Mesothelial cell of epicardium (in vitro differentiated cells): ENCODE measurements at regions not wholly inside any gene's neighbourhood (a gene's known extent, or its start where the extent isn't known, plus 50 kb on each side); places are given as distances from the start of the nearest gene placed in this dataset.

Source experiments
- DNase-seq, 2 experiments: peaks; one replicate each; pipeline ENCODE4 v3.0.0; 2021; ENCODE audit warnings: low spot score in 2 of 2; ENCODE audit not compliant: unreplicated experiment in 2 of 2
- H3K27ac Mint-ChIP-seq: 2 replicates; pipeline ENCODE4 v1.8.0; 2021; ENCODE audit warnings: mixed read lengths
- H3K27me3 Mint-ChIP-seq: 2 replicates; pipeline ENCODE4 v1.8.0; 2021; ENCODE audit warnings: low read depth, mixed read lengths
- H3K36me3 Mint-ChIP-seq: 2 replicates; pipeline ENCODE4 v1.8.0; 2021; ENCODE audit warnings: mixed read lengths
- H3K4me1 Mint-ChIP-seq: 2 replicates; pipeline ENCODE4 v1.8.0; 2021; ENCODE audit warnings: mixed read lengths
- H3K4me3 Mint-ChIP-seq: 2 replicates; pipeline ENCODE4 v1.8.0; 2021; ENCODE audit warnings: mild to moderate bottlenecking, moderate library complexity, mixed read lengths
- H3K9me3 Mint-ChIP-seq: 2 replicates; pipeline ENCODE4 v1.8.0; 2021; ENCODE audit warnings: mixed read lengths
- TF ChIP-seq, protein P1 (sequence below): fragments of 200-600 bp; sonication (generic); IDR thresholded peaks from one replicate; pipeline ENCODE4 v1.5.0; 2021; ENCODE audit warnings: antibody characterized with exemption; ENCODE audit not compliant: unreplicated experiment

DNA sequence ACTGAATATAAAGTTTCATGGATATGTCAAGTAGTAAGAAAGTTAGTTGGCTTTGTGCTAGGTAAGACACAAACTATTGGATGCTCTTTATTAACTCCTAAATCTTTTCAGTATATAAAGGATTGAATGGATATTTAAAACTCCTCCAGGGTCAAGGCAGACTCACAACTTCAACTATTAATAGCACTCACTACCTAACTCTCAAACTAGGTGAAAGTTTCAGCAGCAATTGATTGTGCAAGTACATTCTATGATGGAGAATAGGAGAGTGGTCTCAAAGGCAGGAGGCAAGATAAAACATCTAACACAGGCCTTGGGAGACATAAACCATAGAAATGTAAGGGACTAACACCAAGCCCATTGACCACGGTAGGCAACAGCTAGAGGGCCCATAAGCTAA is 328.9 kb upstream of the CHAC2 start:
- H3K27ac Mint-ChIP-seq, result no peak overlapping the region
- H3K36me3 Mint-ChIP-seq, result no peaks in the 10 kb centered on the region
- no peak overlapping the region for H3K4me3 Mint-ChIP-seq
- H3K9me3 Mint-ChIP-seq, result no peaks in the 10 kb centered on the region
- no peak for DNase-seq
- H3K4me1 Mint-ChIP-seq, result no peaks in the 10 kb centered on the region
- peaks cover 4% of the 10 kb centered on the region for H3K27me3 Mint-ChIP-seq
- TF ChIP-seq, protein P1, sequence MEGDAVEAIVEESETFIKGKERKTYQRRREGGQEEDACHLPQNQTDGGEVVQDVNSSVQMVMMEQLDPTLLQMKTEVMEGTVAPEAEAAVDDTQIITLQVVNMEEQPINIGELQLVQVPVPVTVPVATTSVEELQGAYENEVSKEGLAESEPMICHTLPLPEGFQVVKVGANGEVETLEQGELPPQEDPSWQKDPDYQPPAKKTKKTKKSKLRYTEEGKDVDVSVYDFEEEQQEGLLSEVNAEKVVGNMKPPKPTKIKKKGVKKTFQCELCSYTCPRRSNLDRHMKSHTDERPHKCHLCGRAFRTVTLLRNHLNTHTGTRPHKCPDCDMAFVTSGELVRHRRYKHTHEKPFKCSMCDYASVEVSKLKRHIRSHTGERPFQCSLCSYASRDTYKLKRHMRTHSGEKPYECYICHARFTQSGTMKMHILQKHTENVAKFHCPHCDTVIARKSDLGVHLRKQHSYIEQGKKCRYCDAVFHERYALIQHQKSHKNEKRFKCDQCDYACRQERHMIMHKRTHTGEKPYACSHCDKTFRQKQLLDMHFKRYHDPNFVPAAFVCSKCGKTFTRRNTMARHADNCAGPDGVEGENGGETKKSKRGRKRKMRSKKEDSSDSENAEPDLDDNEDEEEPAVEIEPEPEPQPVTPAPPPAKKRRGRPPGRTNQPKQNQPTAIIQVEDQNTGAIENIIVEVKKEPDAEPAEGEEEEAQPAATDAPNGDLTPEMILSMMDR, result no peak

DNA sequence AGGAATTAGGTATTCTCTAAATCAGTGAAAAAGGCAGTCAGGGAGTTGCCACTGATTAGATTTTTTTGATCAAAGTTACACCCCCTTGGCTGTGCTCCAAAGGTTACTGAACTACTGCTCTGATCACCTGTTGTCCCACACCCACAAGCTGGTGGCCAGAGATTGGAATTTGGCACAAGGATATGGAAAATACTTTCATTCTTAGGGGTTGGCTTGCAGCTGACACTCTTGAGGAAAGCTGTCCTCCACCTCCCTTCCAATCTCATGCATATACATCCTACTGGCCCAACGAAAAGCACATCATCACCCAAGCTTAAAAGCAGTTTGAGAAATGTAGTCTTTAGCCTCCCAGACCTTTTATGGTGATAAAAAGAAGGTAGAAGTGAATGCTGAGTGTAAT is 329.5 kb upstream of the CHAC2 start:
- Mint-ChIP-seq H3K4me3 (no peak overlapping the region), H3K27ac (no peak overlapping the region), H3K36me3 (no peaks in the 10 kb centered on the region), H3K9me3 (no peaks in the 10 kb centered on the region), H3K27me3 (peaks cover 4% of the 10 kb centered on the region), H3K4me1 (no peaks in the 10 kb centered on the region)
- DNase-seq, result no peak
- TF ChIP-seq, protein P1, result no peak

DNA sequence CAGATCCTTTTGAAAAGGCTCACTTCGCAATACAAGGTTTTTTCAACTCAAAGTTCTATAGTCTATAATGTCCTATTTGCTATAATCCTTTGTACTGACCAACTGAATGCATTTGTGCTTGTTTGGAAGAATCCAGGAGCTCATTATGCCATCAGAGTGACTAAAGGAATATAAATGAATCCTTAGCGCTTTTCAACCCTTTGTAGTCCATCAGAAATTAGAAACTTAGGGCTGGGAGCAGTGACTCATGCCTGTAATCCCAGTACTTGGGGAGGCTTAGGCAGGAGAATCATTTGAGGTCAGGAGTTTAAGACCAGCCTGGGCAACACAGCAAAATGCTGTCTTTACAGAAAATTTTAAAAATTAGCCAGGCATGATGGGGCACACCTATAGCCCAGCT is 330.2 kb upstream of the CHAC2 start:
- TF ChIP-seq, protein P1, result no peak
- no peak for DNase-seq
- no peaks in the 10 kb centered on the region for H3K36me3 Mint-ChIP-seq
- H3K9me3 Mint-ChIP-seq, result no peaks in the 10 kb centered on the region
- H3K27ac Mint-ChIP-seq, result no peak overlapping the region
- H3K4me1 Mint-ChIP-seq, result no peaks in the 10 kb centered on the region
- H3K27me3 Mint-ChIP-seq, result peaks cover 4% of the 10 kb centered on the region
- H3K4me3 Mint-ChIP-seq, result no peak overlapping the region

DNA sequence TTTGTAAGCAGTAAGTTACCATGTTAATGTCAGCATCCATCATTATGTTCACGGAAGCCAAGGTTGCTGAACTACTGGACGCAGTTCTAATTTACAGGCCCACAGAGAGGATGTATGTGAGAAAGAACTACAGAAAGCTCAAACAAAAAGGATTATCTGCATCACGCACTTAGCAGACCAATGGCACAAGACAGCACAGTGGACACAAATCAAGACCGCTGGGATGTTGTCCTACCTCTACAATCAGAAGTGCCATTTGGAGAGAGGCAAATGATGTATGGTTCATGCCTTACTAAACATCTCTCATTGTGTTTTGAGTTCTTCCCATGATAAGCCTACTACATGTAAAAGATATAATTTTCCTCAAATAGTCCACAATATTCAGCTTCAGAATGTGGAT is 330.7 kb upstream of the CHAC2 start:
- H3K36me3 Mint-ChIP-seq, result no peaks in the 10 kb centered on the region
- no peak overlapping the region for H3K4me3 Mint-ChIP-seq
- peaks cover 4% of the 10 kb centered on the region for H3K27me3 Mint-ChIP-seq
- no peaks in the 10 kb centered on the region for H3K4me1 Mint-ChIP-seq
- TF ChIP-seq, protein P1, result no peak
- no peak overlapping the region for H3K27ac Mint-ChIP-seq
- DNase-seq, result no peak
- H3K9me3 Mint-ChIP-seq, result no peaks in the 10 kb centered on the region

DNA sequence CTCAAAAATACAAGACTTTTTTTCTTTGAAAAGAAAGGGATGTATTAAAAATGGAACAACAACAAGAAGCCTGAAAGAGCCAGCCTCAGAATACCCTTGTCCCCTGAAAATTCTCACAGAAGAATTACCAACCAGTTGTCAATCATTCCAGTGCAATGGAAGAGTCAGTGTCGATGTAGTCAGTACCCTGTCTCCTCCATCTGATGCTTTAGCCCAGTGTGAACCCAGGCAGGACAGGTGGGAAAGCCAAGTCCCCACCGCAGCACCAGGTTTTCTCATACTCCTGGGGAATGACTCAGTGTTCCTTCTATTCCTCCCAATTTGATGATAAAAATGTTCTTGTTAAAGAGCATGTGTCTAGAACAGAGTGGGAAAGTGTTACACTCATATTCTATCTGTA is 332.0 kb upstream of the CHAC2 start:
- DNase-seq, result no peak
- Mint-ChIP-seq H3K27ac (no peak overlapping the region), H3K4me3 (no peak overlapping the region), H3K9me3 (no peaks in the 10 kb centered on the region), H3K4me1 (no peaks in the 10 kb centered on the region), H3K36me3 (no peaks in the 10 kb centered on the region), H3K27me3 (peaks cover 4% of the 10 kb centered on the region)
- TF ChIP-seq, protein P1, result no peak

DNA sequence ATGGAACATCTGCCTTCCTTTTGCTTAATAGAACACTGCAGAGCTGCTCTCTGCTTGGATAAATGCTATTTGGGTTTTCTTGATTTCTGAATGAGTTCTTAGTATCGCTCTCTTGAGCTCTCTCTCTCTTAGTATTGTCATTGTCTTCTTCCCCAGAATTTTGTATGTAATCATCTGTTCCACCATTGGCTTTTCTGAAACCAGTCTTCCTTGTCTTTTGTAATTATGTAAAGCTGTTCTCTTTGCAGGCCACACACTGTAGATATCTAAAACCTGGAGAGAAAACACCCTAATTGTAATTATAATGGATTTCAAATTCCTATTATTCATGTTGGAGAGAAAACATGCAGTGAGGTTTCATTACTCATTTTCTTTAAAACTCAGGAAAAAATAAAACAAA is 333.1 kb upstream of the CHAC2 start:
- H3K4me3 Mint-ChIP-seq, result no peak overlapping the region
- H3K27me3 Mint-ChIP-seq, result peaks cover 4% of the 10 kb centered on the region
- TF ChIP-seq, protein P1, result no peak
- DNase-seq, result no peak
- no peaks in the 10 kb centered on the region for H3K4me1 Mint-ChIP-seq
- H3K9me3 Mint-ChIP-seq, result no peaks in the 10 kb centered on the region
- H3K27ac Mint-ChIP-seq, result no peak overlapping the region
- H3K36me3 Mint-ChIP-seq, result no peaks in the 10 kb centered on the region
